NOMO-1 (cell line): ENCODE measurements at regions not wholly inside any gene's neighbourhood (a gene's known extent, or its start where the extent isn't known, plus 50 kb on each side); places are given as distances from the start of the nearest gene placed in this dataset.

Experiments used
- DNase-seq, 2 experiments: peaks; one replicate each; lab custom pipeline; 2025; ENCODE audit not compliant: unreplicated experiment in 2 of 2; lab: John Stamatoyannopoulos, UW

- DNase-seq = no peak
Observed at GRCh38 chr11:104830508-104830907, 67.8 kb downstream of the CASP12 start.

DNA sequence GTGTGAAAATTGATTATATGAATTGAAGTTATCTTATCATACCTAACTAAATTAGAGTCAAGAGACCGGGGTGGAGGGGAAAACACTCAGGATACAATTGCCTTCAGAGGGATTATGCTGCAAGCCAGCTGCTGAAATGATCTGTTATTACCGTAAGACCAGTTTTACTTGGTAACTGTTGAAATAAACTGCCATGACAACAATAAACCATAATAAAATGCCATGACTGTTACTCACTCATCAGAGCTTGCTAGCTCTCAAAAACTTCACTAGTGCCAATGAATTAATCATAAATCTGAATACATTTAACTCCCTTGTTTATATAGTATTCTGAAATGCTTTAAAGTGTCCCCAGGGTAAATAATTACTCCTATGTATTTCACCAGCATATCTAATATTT is 68.2 kb downstream of the CASP12 start:
- DNase-seq = no peak

DNA sequence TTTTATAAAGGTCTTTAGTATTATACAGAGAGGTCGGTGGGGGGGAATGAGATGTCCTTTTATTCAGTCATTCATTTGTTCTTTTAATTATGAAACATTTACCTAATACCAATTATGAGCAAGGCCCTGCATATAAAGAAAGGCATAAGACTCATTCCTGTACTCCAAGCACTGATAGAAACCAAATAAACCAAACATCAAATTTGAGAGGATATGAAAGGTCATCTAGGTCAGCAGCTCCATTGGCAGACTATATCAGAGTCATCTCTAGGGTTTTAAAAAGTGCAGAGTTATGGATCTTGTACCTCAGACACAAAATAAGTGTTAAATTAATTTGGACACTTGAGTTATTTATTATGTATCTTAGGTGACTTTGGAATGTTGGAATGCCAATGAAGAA is 71.5 kb downstream of the CASP12 start:
- no peak for DNase-seq

DNA sequence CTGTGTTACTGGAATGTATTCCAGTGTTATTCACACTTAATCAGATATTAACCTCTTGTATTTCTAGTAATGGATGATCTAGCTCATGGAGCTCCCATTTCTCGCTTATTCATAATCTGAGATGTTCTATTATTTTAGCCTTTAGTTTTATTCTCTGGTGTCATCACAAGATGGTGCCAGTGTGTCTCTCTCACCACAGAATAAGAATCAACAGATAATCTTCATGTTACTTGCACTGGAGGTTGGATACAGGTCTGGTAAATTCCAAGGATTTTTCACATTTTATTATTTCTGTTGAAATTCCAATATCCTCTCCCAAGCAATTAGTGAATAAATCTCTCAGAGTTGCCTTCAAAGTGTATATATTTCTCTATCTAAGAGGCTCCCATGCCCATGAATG is 74.6 kb downstream of the CASP12 start:
- no peak for DNase-seq

DNA sequence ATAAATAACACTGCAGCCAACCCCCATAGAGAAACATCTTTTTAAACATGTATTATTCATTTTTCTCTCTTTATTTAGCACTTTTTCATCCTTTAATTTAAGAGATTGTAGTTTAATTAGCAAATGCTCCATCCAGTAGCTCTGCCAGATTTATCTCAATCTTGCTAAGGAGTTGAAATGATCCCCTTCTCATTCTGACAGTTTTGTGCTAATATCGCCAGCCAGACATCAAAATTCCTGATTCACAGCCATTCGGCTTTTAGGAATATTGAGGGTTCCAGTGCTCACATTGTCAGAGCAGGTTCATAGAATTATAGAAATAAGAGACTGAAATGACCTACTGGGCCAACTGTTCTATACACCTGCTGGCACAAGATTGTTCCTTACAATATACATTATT is 77.8 kb downstream of the CASP12 start:
- DNase-seq = no peak

GRCh38 chr11:104819603-104820002 is 78.7 kb downstream of the CASP12 start:
- DNase-seq = no peak

DNA sequence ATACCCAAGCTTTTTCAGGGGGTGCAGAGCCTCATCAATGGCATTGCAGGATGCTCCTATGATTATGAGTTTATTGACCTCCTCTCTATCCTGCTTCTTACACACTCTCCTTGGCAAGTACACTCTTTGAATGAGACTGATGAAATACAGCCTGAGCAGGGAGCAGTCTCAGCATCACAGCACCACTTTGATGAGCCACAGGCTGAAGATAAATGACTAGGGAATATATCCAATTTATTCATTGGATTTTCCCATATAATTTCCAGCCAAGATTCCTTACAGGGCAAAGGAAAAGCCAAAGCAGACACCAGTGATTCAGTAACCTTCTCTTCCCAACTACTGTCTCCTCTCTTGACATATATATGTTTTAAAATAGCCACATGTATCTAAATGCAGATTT is 79.2 kb downstream of the CASP12 start:
- no peak for DNase-seq

GRCh38 chr11:104817973-104818372 is 80.3 kb downstream of the CASP12 start:
- DNase-seq = no peak

DNA sequence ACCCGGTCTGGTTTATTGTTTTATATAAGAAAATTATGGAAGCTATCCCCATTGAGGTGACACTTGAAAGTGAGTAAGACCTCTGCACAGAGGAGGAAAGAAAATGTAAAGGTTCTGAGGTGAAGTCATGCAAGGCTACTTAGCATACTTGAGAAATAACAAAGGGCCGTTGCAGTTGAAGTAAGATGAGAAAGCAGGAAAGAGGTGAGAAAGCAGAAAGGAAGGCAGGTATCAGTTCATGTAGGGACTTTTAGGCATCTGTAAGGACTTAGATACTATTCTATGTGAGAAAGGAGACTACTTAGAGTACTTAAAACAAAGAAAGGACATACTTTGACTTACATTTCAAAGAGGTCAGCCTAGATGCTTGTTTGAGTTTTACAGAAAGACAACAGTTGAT is 84.7 kb downstream of the CASP12 start:
- no peak for DNase-seq

DNA sequence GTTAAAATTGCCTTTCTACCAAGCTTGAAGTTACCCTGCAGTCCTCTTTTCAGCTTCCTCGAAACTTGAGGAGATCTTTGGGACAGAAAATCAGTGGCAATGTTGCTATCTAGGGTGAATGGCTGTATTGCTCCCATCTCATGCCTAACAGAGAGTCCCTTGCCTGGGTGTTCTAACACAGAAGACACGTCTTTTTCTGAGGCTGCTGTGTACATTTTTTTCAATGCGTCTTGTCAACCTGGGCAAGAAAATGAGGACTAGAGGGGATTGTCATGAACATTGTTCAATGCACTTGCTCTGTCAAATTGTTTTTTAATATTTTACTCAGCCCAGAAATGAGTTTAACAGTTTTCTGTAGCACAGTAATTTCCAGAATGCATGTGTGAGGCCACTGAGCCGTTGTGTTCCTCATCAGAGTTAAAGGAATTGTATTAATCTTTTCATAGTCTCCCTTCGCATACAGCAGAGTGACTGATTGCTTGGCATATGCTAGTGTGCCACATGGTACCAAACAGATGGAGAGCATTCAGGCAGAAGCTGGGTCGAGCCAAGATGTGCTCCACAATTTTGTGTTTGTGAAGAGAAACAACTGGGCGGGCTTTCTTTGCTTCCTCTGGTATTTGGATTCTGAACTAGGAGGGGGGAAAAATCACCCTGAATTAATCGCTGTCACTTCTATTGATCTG is 86.0 kb downstream of the CASP12 start:
- no peak for DNase-seq

DNA sequence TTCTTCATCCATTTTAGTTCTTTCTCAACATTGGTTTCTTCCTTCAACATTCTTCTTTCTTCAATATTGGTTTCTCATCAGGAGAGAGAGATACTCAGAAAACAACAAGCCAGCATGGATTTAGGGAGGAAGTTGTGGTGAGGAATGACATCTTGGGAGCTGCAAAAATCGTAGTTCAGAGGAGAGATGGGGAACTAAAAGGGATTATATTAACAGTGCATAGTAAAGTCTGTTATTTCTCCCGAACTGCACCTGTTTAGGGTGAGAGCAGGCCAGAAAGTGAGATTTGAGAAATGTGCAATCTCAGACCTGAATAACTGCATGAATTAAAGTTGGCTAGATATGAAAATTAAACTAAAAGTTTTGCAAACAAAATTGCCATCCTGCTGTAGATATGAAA is 94.5 kb downstream of the CASP12 start:
- DNase-seq = no peak

DNA sequence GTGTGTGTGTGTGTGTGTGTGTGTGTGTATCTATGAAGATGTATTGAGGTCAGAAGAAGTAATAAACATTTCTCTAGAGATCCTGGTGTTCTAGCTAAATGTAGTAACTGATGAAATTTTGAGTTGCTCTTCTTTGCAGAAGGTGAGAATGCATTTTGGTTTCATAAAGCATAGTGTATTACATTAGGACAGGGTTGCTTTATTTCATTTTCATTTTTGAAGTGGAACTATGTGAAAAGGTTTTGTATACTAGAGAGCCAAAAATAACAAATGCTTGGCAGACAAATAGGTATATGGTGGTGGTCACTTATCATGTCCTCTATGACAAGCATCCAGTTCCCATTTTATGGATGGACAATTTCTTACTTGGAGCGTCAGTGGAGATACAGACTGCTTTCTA is 99.0 kb downstream of the CASP12 start:
- peak in 1 of 2 experiments; percentile 10 for DNase-seq

- DNase-seq = peak; percentile 11 to 80
Observed at GRCh38 chr11:104798789-104799188, 99.5 kb downstream of the CASP12 start.

DNA sequence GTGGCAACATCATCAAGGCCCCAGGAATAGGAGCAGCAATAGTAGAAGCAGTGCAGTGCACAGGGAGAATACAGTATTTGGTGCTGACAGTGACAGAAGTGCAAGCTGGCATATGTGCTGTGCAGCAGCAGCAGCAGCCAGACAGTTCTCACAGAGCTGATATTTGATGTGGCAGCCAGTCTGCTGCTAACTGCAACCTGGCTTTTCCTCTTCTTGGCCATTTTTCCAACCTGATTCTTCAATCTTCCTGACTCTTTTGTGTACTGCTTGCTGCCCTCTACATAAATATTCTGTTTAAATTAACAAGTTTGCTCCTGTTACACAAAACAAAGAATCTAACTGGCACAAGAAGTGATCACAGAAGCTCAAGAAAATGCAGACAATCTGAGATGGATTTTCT is 102.0 kb downstream of the CASP12 start:
- no peak for DNase-seq

DNA sequence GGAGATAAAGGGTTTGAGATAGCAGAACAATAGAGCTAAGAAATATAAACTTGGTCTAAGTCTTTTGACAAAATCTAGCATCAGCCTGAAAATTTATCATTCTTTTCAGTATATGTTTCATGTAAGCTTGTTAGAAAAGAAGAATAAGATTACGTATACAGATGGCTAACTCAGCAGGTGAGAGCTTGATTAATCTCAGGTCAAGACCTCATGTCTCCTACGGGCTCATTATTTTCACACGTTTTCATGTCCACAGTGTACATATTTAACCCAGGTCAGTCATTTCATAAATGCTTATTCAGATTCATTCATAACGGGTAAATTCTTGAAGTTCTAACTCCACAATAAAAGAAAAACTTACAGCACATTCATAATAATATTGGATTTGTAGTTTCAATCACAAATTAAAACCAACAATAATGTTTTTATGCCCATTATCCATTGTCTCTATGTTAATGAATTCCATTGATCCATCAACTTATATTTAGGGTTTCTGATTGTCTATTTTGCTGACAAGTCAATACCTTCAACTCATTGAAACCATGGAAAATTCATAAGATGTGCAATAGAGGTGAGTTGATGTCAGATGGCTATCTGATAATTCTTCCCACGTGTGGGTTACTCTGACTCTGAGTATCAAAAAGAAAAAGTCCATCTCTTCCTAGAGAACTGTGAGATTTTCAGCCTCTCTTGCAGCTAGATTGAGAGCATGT is 102.6 kb downstream of the CASP12 start:
- no peak for DNase-seq

DNA sequence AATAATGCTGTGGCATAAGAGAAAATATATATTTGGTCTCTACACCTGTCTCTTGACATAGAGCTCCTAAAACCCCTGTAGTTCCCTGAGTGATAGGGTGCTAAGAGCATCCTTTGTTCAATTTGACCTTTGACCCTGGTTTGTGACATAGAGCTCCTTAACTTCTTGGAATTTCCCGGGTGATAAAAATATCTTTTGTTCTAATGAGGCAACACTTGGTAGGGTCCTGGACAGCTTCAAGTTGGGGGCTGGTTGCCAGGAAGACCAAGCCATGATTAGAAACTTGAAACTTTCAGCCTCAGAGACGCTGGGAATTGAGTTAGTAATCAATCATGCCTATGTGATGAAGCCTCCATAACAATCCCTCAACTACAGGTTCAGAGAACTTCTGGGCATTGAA is 105.4 kb downstream of the CASP12 start:
- DNase-seq = no peak

DNA sequence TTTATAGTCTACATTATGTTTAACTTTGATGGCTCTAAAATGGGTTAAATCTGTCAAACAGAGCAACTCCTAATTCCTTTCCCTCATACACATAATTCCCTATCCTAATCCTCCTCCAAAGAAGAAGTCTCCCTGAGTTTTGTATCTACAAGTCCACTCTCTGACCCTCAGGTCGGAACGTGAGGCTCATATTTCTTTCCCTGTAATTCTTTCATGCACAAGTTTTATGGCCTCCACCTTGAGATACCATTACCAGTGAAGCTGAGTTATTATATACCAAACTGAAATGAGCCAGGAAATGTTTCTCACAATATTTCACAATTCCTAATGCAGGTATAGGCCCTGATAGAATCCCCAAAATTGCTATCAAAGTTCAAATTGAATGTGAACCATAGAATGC is 106.4 kb downstream of the CASP12 start:
- DNase-seq = no peak

GRCh38 chr11:104784684-104785460 is 113.4 kb downstream of the CASP12 start:
- DNase-seq = no peak

- DNase-seq = no peak
Observed at GRCh38 chr11:104783241-104783640, 115.0 kb downstream of the CASP12 start.

- no peak for DNase-seq
Observed at GRCh38 chr11:104782377-104782754, 115.9 kb downstream of the CASP12 start.

GRCh38 chr11:104781719-104782376 is 116.4 kb downstream of the CASP12 start:
- DNase-seq = no peak
